Panc1 (cell line): ENCODE measurements at regions not wholly inside any gene's neighbourhood (a gene's known extent, or its start where the extent isn't known, plus 50 kb on each side); places are given as distances from the start of the nearest gene placed in this dataset.

ENCODE experiments used
- CTCF ChIP-seq: fragments of 450-650 bp; IDR thresholded peaks from 2 replicates; pipeline ENCODE4 v1.5.1; 2017; ENCODE audit warnings: mild to moderate bottlenecking
- POLR2AphosphoS5 ChIP-seq: IDR thresholded peaks from 2 replicates; pipeline ENCODE4 v1.6.1; 2012; ENCODE audit warnings: mild to moderate bottlenecking, low read depth, low read length, moderate library complexity
- SIN3A ChIP-seq: IDR thresholded peaks from 2 replicates; pipeline ENCODE4 v1.6.1; 2012; ENCODE audit warnings: low read depth, mild to moderate bottlenecking, low read length, moderate library complexity, borderline replicate concordance; ENCODE audit not compliant: insufficient read depth

GRCh38 chr6:134846865-134847264 is 103.0 kb downstream of the ALDH8A1 start:
- TF ChIP-seq POLR2AphosphoS5 (no peak), CTCF (no peak), SIN3A (no peak)
